ENCODE measurements at regions not wholly inside any gene's neighbourhood (a gene's known extent, or its start where the extent isn't known, plus 50 kb on each side); places are given as distances from the start of the nearest gene placed in this dataset.

GRCh38 chr1:61017651-61018050 lies 64.7 kb upstream of the NFIA start:
- Mint-ChIP-seq H3K27ac (no peak overlapping the region), H3K9me3 (no peaks in the 10 kb centered on the region), H3K27me3 (ENCODE audit: low read depth) (peaks cover 2% of the 10 kb centered on the region; the same call in 1 of the 2 replicates), H3K36me3 (no peaks in the 10 kb centered on the region), H3K4me3 (no peak overlapping the region), H3K4me1 (peaks cover 17% of the 10 kb centered on the region)
- ATAC-seq (no peak), DNase-seq (ENCODE audit: low spot score) (no peak)
- ChIA-PET CTCF (no interaction called here), POLR2A (no interaction called here)
- TF ChIP-seq TCF7 (CRISPR knock-in tag; IDR thresholded peaks at IDR 0.05; ENCODE audit: low read depth): no peak

GRCh38 chr1:61013946-61014667 lies 68.3 kb upstream of the NFIA start:
- peaks cover 26% of the 10 kb centered on the region for H3K4me1 Mint-ChIP-seq
- ChIA-PET CTCF (interaction anchor here (1.1 to 1.5 kb wide), 2 partner anchors 29 to 36 kb away, joined by 3 to 4 read pairs; no protein-coding TSS in a partner anchor), POLR2A (no interaction called here)
- H3K9me3 Mint-ChIP-seq: no peaks in the 10 kb centered on the region
- peaks cover 3% of the 10 kb centered on the region; the same call in 1 of the 2 replicates for H3K27me3 Mint-ChIP-seq (ENCODE audit: low read depth)
- no peak overlapping the region for H3K27ac Mint-ChIP-seq
- no peak for TF ChIP-seq STAT6 (CRISPR knock-in tag; conservative IDR thresholded peaks at IDR 0.05; ENCODE audit: low read depth)
- no peak for TF ChIP-seq ATF2 (CRISPR knock-in tag; IDR thresholded peaks at IDR 0.05; ENCODE audit: borderline replicate concordance, low read depth)
- no peak for TF ChIP-seq ZSCAN18 (CRISPR knock-in tag; IDR thresholded peaks at IDR 0.05)
- TF ChIP-seq CTCF (IDR thresholded peaks at IDR 0.05): no peak
- no peak for TF ChIP-seq RELA (CRISPR knock-in tag; IDR thresholded peaks at IDR 0.05; ENCODE audit: borderline replicate concordance)
- no peak for TF ChIP-seq FOXP1 (CRISPR knock-in tag; IDR thresholded peaks at IDR 0.05; ENCODE audit: borderline replicate concordance)
- TF ChIP-seq TEAD1 (CRISPR knock-in tag; IDR thresholded peaks at IDR 0.05): no peak
- no peak for TF ChIP-seq GABPB1 (CRISPR knock-in tag; IDR thresholded peaks at IDR 0.05)
- no peaks in the 10 kb centered on the region for H3K36me3 Mint-ChIP-seq
- DNase-seq (ENCODE audit: low spot score): no peak
- no peak overlapping the region for H3K4me3 Mint-ChIP-seq
- no peak; the same call in 1 of the 2 replicates for ATAC-seq

GRCh38 chr1:61013189-61013945 lies 69.0 kb upstream of the NFIA start:
- Mint-ChIP-seq H3K27ac (no peak overlapping the region), H3K4me3 (no peak overlapping the region), H3K36me3 (no peaks in the 10 kb centered on the region), H3K9me3 (no peaks in the 10 kb centered on the region), H3K4me1 (peaks cover 33% of the 10 kb centered on the region), H3K27me3 (ENCODE audit: low read depth) (peaks cover 3% of the 10 kb centered on the region; the same call in 1 of the 2 replicates)
- CTCF ChIA-PET: interaction anchor here (1.1 to 1.5 kb wide), 2 partner anchors 37 to 165 kb away, joined by 3 to 4 read pairs; no protein-coding TSS in a partner anchor
- TF ChIP-seq FOXK1 (CRISPR knock-in tag; IDR thresholded peaks at IDR 0.05) (no peak), ZNF423 (CRISPR knock-in tag; IDR thresholded peaks at IDR 0.05) (no peak), E2F4 (CRISPR knock-in tag; IDR thresholded peaks at IDR 0.05; ENCODE audit: borderline replicate concordance, low read depth) (no peak)
- 0 out of 2 replicates have a peak, but pooled peaks have one; percentile 24 for ATAC-seq
- no peak for DNase-seq (ENCODE audit: low spot score)
- POLR2A ChIA-PET: interaction anchor here (1.5 kb wide), 1 partner anchor 30 kb away, joined by 3 read pairs; no protein-coding TSS in a partner anchor
